Naive thymus-derived CD4-positive, alpha-beta T cell (primary cell): ENCODE measurements at regions not wholly inside any gene's neighbourhood (a gene's known extent, or its start where the extent isn't known, plus 50 kb on each side); places are given as distances from the start of the nearest gene placed in this dataset.

ENCODE experiments used
- ATAC-seq: fragments of 150-1000 bp; cut with Tn5 transposase; 2 replicates; pipeline ENCODE4 v1.10.0; 2021; ENCODE audit warnings: mild to moderate bottlenecking, moderate library complexity
- CTCF ChIA-PET: fragments of 350-600 bp; sonication (Branson Sonifier 250); formaldehyde crosslinking; loops from one replicate; lab custom pipeline; 2021; ENCODE audit warnings: antibody characterized with exemption; lab: Charles Lee
- POLR2A ChIA-PET: fragments of 350-600 bp; sonication (Branson Sonifier 250); formaldehyde crosslinking; loops from one replicate; lab custom pipeline; 2021; ENCODE audit warnings: antibody characterized with exemption, inconsistent platforms; lab: Charles Lee
- DNase-seq, 9 donors: peaks; one replicate each; pipeline versions ENCODE4 v3.0.0 to v3.0.0-alpha.2; 2020 to 2022; ENCODE audit warnings: mixed read lengths in 1 of 9
- H3K27ac ChIP-seq: one replicate; pipeline ENCODE4 v1.7.0; 2013; ENCODE audit warnings: mild to moderate bottlenecking, low read depth, low read length, moderate library complexity
- H3K27me3 ChIP-seq, 2 donors: one replicate each; pipeline ENCODE4 v1.7.0; 2013; ENCODE audit warnings: low read length in 2 of 2, mild to moderate bottlenecking in 2 of 2, moderate library complexity in 2 of 2; ENCODE audit not compliant: control insufficient read depth in 2 of 2, insufficient read depth in 2 of 2
- H3K36me3 ChIP-seq, 3 experiments: 1 replicate in 2 of 3; 2 replicates in 1 of 3; pipeline ENCODE4 v1.7.0; 2013; ENCODE audit warnings: low read length in 3 of 3, mild to moderate bottlenecking in 3 of 3, moderate library complexity in 1 of 3; ENCODE audit not compliant: insufficient read depth in 3 of 3, control insufficient read depth in 2 of 3
- H3K4me1 ChIP-seq, 2 donors: one replicate each; pipeline ENCODE4 v1.7.0; 2013; ENCODE audit warnings: low read length in 2 of 2, mild to moderate bottlenecking in 2 of 2, moderate library complexity in 1 of 2; ENCODE audit not compliant: control insufficient read depth in 2 of 2, insufficient read depth in 2 of 2
- H3K4me3 ChIP-seq: 2 replicates; pipeline ENCODE4 v1.7.0; 2013; ENCODE audit warnings: mild to moderate bottlenecking, low read length
- H3K9me3 ChIP-seq, 3 experiments: 1 replicate in 2 of 3; 2 replicates in 1 of 3; pipeline ENCODE4 v1.7.0; 2013; ENCODE audit warnings: low read length in 3 of 3; ENCODE audit not compliant: control insufficient read depth in 2 of 3
- H3K27ac Mint-ChIP-seq, 9 donors: one replicate each; pipeline ENCODE4 v1.8.0; 2020 to 2022; ENCODE audit warnings: mixed read lengths in 9 of 9, mild to moderate bottlenecking in 8 of 9, moderate library complexity in 5 of 9, inconsistent platforms in 2 of 9
- H3K27me3 Mint-ChIP-seq, 5 donors: one replicate each; pipeline ENCODE4 v1.8.0; 2021 to 2022; ENCODE audit warnings: mixed read lengths in 5 of 5, mild to moderate bottlenecking in 1 of 5
- H3K36me3 Mint-ChIP-seq, 5 donors: one replicate each; pipeline ENCODE4 v1.8.0; 2020 to 2022; ENCODE audit warnings: mixed read lengths in 5 of 5, mild to moderate bottlenecking in 3 of 5, inconsistent platforms in 1 of 5
- H3K4me1 Mint-ChIP-seq, 7 donors: one replicate each; pipeline ENCODE4 v1.8.0; 2020 to 2022; ENCODE audit warnings: mixed read lengths in 7 of 7, mild to moderate bottlenecking in 3 of 7, inconsistent platforms in 1 of 7
- H3K4me3 Mint-ChIP-seq, 10 donors: one replicate each; pipeline ENCODE4 v1.8.0; 2020 to 2022; ENCODE audit warnings: mild to moderate bottlenecking in 10 of 10, mixed read lengths in 10 of 10, moderate library complexity in 6 of 10, inconsistent platforms in 2 of 10
- H3K9me3 Mint-ChIP-seq, 11 donors: one replicate each; pipeline ENCODE4 v1.8.0; 2020 to 2022; ENCODE audit warnings: mixed read lengths in 11 of 11, mild to moderate bottlenecking in 4 of 11, inconsistent platforms in 1 of 11, moderate library complexity in 1 of 11
- intact Hi-C, 2 donors: fragments of 100-400 bp; cut with micrococcal nuclease; formaldehyde crosslinking; loops; one replicate each; pipeline ENCODE4 v1.15.1; 2023

GRCh38 chr20:4559106-4559505 lies 127.2 kb upstream of the PRNP start:
- Histone ChIP-seq H3K9me3 (no peaks in the 10 kb centered on the region), H3K4me3 (no peak overlapping the region), H3K4me1 (no peaks in the 10 kb centered on the region), H3K36me3 (no peaks in the 10 kb centered on the region), H3K27ac (no peak overlapping the region), H3K27me3 (no peaks in the 10 kb centered on the region)
- Mint-ChIP-seq H3K9me3 (peaks cover 0 to 8% (median 0%) of the 10 kb centered on the region in 11 donors), H3K4me3 (no peak overlapping the region), H3K27me3 (peaks cover 22 to 69% (median 50%) of the 10 kb centered on the region in 5 donors), H3K36me3 (no peaks in the 10 kb centered on the region), H3K27ac (no peak overlapping the region), H3K4me1 (no peaks in the 10 kb centered on the region)
- ATAC-seq (no peak), DNase-seq (no peak)
- ChIA-PET POLR2A (no interaction called here), CTCF (no interaction called here)
- intact Hi-C loops = no loop called here

DNA sequence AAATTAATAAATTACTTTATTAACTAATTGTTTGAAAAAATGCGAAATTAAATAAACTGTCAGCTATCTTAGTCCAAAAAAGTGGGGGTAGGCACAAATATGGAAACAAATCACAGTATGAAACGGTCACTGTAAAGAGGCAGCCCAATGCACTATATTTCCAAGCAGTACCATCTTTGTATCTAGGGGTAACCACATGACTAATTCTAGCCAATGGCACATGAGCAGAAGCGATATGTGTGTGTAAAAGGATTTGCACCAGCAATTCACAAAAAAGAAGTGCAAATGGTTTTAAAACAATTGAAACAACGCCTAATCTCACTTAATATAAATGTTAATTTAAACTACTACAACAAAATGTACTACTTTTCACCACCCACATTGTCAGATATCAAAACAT lies 129.5 kb upstream of the PRNP start:
- no peak overlapping the region for H3K4me3 Mint-ChIP-seq
- no peak overlapping the region for H3K27ac ChIP-seq

DNA sequence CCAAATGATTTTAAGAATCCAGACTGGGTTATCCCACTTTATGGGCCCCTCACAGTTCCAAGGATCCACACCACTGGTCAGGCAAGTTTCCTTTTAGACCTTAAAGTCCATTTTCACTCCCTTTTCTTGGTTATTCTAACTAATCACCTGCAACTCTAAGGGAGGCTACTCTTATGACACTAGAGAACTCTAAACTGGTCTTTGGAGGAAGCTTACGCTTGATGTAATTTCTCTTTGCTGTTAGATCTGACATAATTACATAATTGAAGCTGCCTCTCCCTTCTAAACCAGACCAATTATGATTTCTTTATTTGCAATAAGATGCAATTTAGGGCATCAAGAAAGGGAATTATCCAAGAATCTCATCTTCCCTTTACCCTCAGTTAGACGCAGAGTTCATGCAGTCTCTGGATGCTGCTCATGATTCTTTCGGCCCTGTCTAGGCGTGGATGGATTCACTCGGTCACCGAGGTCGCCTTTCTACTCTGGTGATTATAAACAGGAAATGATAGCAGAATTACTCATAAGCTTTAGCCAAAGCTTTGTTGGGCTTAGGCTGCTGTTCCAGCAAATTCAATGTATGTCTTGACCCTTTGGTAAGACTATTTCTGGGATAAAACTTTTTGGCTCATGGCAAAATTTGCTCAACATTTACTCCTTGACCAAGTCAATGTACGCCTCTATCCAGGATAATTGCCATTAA lies 130.9 kb upstream of the PRNP start:
- ATAC-seq (no peak), DNase-seq (no peak)
- no peaks in the 10 kb centered on the region for H3K36me3 ChIP-seq
- H3K27me3 ChIP-seq = no peaks in the 10 kb centered on the region
- H3K4me1 ChIP-seq = no peaks in the 10 kb centered on the region
- no peak overlapping the region for H3K27ac Mint-ChIP-seq
- peaks cover 26 to 62% (median 53%) of the 10 kb centered on the region in 5 donors for H3K27me3 Mint-ChIP-seq
- CTCF ChIA-PET = no interaction called here
- POLR2A ChIA-PET = no interaction called here
- H3K36me3 Mint-ChIP-seq = no peaks in the 10 kb centered on the region
- no peak overlapping the region for H3K4me3 Mint-ChIP-seq
- H3K4me1 Mint-ChIP-seq = no peaks in the 10 kb centered on the region
- peaks cover 0 to 5% (median 0%) of the 10 kb centered on the region in 11 donors for H3K9me3 Mint-ChIP-seq
- no peaks in the 10 kb centered on the region for H3K9me3 ChIP-seq
- H3K27ac ChIP-seq = no peak overlapping the region
- intact Hi-C loops = no loop called here
- no peak overlapping the region for H3K4me3 ChIP-seq

More for the DNA sequence above, 129.5 kb upstream of the PRNP start:
- Histone ChIP-seq H3K36me3 (no peaks in the 10 kb centered on the region), H3K27me3 (no peaks in the 10 kb centered on the region), H3K4me1 (no peaks in the 10 kb centered on the region), H3K4me3 (no peak overlapping the region), H3K9me3 (no peaks in the 10 kb centered on the region)
- no peaks in the 10 kb centered on the region for H3K4me1 Mint-ChIP-seq
- ATAC-seq (no peak), DNase-seq (no peak)
- H3K27me3 Mint-ChIP-seq = peaks cover 22 to 65% (median 52%) of the 10 kb centered on the region in 5 donors
- POLR2A ChIA-PET = no interaction called here
- no peaks in the 10 kb centered on the region for H3K36me3 Mint-ChIP-seq
- H3K9me3 Mint-ChIP-seq = peaks cover 0 to 5% (median 0%) of the 10 kb centered on the region in 11 donors
- intact Hi-C loops = no loop called here
- CTCF ChIA-PET = no interaction called here
- no peak overlapping the region for H3K27ac Mint-ChIP-seq

- Mint-ChIP-seq H3K4me1 (no peaks in the 10 kb centered on the region), H3K27ac (no peak overlapping the region), H3K9me3 (peaks cover 0 to 10% (median 2%) of the 10 kb centered on the region in 11 donors), H3K4me3 (no peak overlapping the region), H3K27me3 (peaks cover 29 to 62% (median 52%) of the 10 kb centered on the region in 5 donors), H3K36me3 (peaks cover 0 to 6% (median 0%) of the 10 kb centered on the region in 5 donors)
- no peak overlapping the region for H3K4me3 ChIP-seq
- no peaks in the 10 kb centered on the region for H3K9me3 ChIP-seq
- H3K4me1 ChIP-seq = no peaks in the 10 kb centered on the region
- H3K27me3 ChIP-seq = no peaks in the 10 kb centered on the region
- ChIA-PET CTCF (no interaction called here), POLR2A (no interaction called here)
- DNase-seq (no peak), ATAC-seq (no peak)
- no peaks in the 10 kb centered on the region for H3K36me3 ChIP-seq
- intact Hi-C loops = no loop called here
- no peak overlapping the region for H3K27ac ChIP-seq
Observed at GRCh38 chr20:4554346-4554745, 131.9 kb upstream of the PRNP start.

DNA sequence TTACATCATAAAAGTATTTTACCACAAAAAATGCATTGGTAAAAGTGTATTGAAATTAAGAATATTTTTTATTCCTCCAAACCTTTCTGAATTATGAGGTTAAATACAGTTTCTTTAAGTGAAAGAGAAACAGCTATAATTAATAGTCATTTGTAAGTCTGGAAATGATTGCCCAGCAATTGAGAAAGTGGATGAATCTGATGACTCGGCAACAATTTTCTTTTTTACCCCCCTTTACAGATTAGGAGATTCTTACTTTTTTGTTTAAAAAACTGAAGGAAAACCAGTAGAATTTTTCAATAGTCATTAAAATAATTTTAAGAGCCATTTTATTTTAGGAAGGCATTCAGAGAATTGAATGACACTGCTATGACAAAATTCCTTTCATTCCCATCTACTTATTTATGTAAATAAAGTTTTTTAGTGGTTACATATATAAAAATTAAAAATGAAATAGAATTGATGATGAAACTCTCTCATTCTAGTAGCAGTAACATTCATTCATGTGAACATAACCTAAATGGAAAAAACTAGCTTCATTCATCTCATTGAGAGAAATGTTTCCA lies 134.1 kb upstream of the PRNP start:
- no peaks in the 10 kb centered on the region for H3K4me1 Mint-ChIP-seq

GRCh38 chr20:4550740-4551139 lies 135.5 kb upstream of the PRNP start:
- no peaks in the 10 kb centered on the region for H3K4me1 Mint-ChIP-seq
- no peak for ATAC-seq
- no peak for DNase-seq
- Histone ChIP-seq H3K4me3 (no peak overlapping the region), H3K36me3 (no peaks in the 10 kb centered on the region), H3K27ac (no peak overlapping the region), H3K9me3 (peaks cover 0 to 3% (median 0%) of the 10 kb centered on the region in 3 experiments), H3K27me3 (no peaks in the 10 kb centered on the region), H3K4me1 (no peaks in the 10 kb centered on the region)
- ChIA-PET CTCF (no interaction called here), POLR2A (no interaction called here)
- no peak overlapping the region for H3K27ac Mint-ChIP-seq
- peaks cover 35 to 73% (median 46%) of the 10 kb centered on the region in 5 donors for H3K27me3 Mint-ChIP-seq
- peaks cover 0 to 9% (median 0%) of the 10 kb centered on the region in 5 donors for H3K36me3 Mint-ChIP-seq
- peaks cover 0 to 18% (median 4%) of the 10 kb centered on the region in 11 donors for H3K9me3 Mint-ChIP-seq
- intact Hi-C loops = no loop called here
- H3K4me3 Mint-ChIP-seq = no peak overlapping the region

More for the DNA sequence above, 134.1 kb upstream of the PRNP start:
- Mint-ChIP-seq H3K27me3 (peaks cover 27 to 62% (median 44%) of the 10 kb centered on the region in 5 donors), H3K4me3 (no peak overlapping the region), H3K36me3 (peaks cover 0 to 9% (median 0%) of the 10 kb centered on the region in 5 donors), H3K9me3 (peaks cover 0 to 18% (median 4%) of the 10 kb centered on the region in 11 donors), H3K27ac (no peak overlapping the region)
- CTCF ChIA-PET = no interaction called here
- Histone ChIP-seq H3K4me1 (no peaks in the 10 kb centered on the region), H3K9me3 (peaks cover 0 to 3% (median 0%) of the 10 kb centered on the region in 3 experiments), H3K4me3 (no peak overlapping the region), H3K27me3 (no peaks in the 10 kb centered on the region), H3K36me3 (no peaks in the 10 kb centered on the region), H3K27ac (no peak overlapping the region)
- DNase-seq (no peak), ATAC-seq (no peak)
- intact Hi-C loops = no loop called here
- POLR2A ChIA-PET = no interaction called here
